ENCODE measurements at regions not wholly inside any gene's neighbourhood (a gene's known extent, or its start where the extent isn't known, plus 50 kb on each side); places are given as distances from the start of the nearest gene placed in this dataset.

- WGBS, 2 donors (ENCODE audit: low coverage in 1 of 2), result 86% methylated on average over 12 of the region's 12 CpGs; no CpG with 5 or more reads in 1 of the 2 donors
- H3K27me3 ChIP-seq, result no peaks in the 10 kb centered on the region
- H3K4me3 ChIP-seq, result no peak overlapping the region
- H3K36me3 ChIP-seq, result no peaks in the 10 kb centered on the region
- intact Hi-C loops (cut with DNase I; ENCODE audit: low total_unique reads), result no loop called here
- TF ChIP-seq POLR2A (IDR thresholded peaks at IDR 0.05) (no peak), POLR2AphosphoS5 (IDR thresholded peaks at IDR 0.05) (no peak), EP300 (IDR thresholded peaks at IDR 0.05; ENCODE audit: low read depth) (no peak), CTCF (IDR thresholded peaks at IDR 0.05) (no peak)
- DNase-seq, result no peak
- in situ Hi-C loops (cut with MboI; ENCODE audit: low pct_ligation_motif_present in 1 of 4, low pct_unique_long_range_greater_than_20kb in 1 of 4, low sequenced_read_pairs in 3 of 4), result no loop called here
- H3K4me1 ChIP-seq, result peaks cover 5 to 56% (median 18%) of the 10 kb centered on the region in 4 donors
- no peaks in the 10 kb centered on the region for H3K9me3 ChIP-seq
- peak overlapping the region; percentile 41 to 75 (median 68) for H3K27ac ChIP-seq
Measured at GRCh38 chr15:31271711-31272557, 54.7 kb upstream of the KLF13 start.

GRCh38 chr15:31272558-31273257, 53.9 kb upstream of the KLF13 start:
- intact Hi-C loops (cut with DNase I; ENCODE audit: low total_unique reads), result no loop called here
- TF ChIP-seq POLR2A (IDR thresholded peaks at IDR 0.05) (no peak), EP300 (IDR thresholded peaks at IDR 0.05; ENCODE audit: low read depth) (no peak), POLR2AphosphoS5 (IDR thresholded peaks at IDR 0.05) (no peak), CTCF (IDR thresholded peaks at IDR 0.05) (no peak)
- Histone ChIP-seq H3K4me3 (no peak overlapping the region), H3K27ac (peak overlapping the region; percentile 41 to 75 (median 68)), H3K36me3 (no peaks in the 10 kb centered on the region), H3K9me3 (no peaks in the 10 kb centered on the region), H3K27me3 (no peaks in the 10 kb centered on the region), H3K4me1 (peaks cover 5 to 49% (median 14%) of the 10 kb centered on the region in 4 donors)
- WGBS, 2 donors (ENCODE audit: low coverage in 1 of 2), result 53 to 55% methylated on average over 5 to 14 of the region's 14 CpGs
- in situ Hi-C loops (cut with MboI; ENCODE audit: low pct_ligation_motif_present in 1 of 4, low pct_unique_long_range_greater_than_20kb in 1 of 4, low sequenced_read_pairs in 3 of 4), result no loop called here
- DNase-seq, result peak; percentile 86

GRCh38 chr15:31273258-31273941, 53.2 kb upstream of the KLF13 start:
- intact Hi-C loops (cut with DNase I; ENCODE audit: low total_unique reads) (no loop called here), in situ Hi-C loops (cut with MboI; ENCODE audit: low pct_ligation_motif_present in 1 of 4, low pct_unique_long_range_greater_than_20kb in 1 of 4, low sequenced_read_pairs in 3 of 4) (no loop called here)
- Histone ChIP-seq H3K4me1 (peaks cover 4 to 42% (median 11%) of the 10 kb centered on the region in 4 donors), H3K27ac (peak overlapping the region in 3 of 4 donors; percentile 62 to 75 (median 73)), H3K27me3 (no peaks in the 10 kb centered on the region), H3K9me3 (no peaks in the 10 kb centered on the region), H3K4me3 (no peak overlapping the region), H3K36me3 (no peaks in the 10 kb centered on the region)
- TF ChIP-seq POLR2AphosphoS5 (IDR thresholded peaks at IDR 0.05) (no peak), EP300 (IDR thresholded peaks at IDR 0.05; ENCODE audit: low read depth) (no peak), POLR2A (IDR thresholded peaks at IDR 0.05) (no peak), CTCF (IDR thresholded peaks at IDR 0.05) (no peak)
- no peak for DNase-seq
- 83% methylated on average over 20 of the region's 20 CpGs; no CpG with 5 or more reads in 1 of the 2 donors for WGBS, 2 donors (ENCODE audit: low coverage in 1 of 2)

Data from transverse colon (tissue), 4 donors.